ENCODE measurements at regions not wholly inside any gene's neighbourhood (a gene's known extent, or its start where the extent isn't known, plus 50 kb on each side); places are given as distances from the start of the nearest gene placed in this dataset.

GRCh38 chr22:22049684-22050083 is 67.1 kb upstream of the TOP3B start:
- H3K9me3 ChIP-seq (ENCODE audit: insufficient read depth in 2 of 2, low read depth in 1 of 2, low read length in 1 of 2) = no peaks in the 10 kb centered on the region
- no peak overlapping the region for H2BK15ac ChIP-seq (ENCODE audit: low read length)
- H3K27ac ChIP-seq (ENCODE audit: low read depth, low read length) = no peak overlapping the region
- H3K27me3 ChIP-seq (replicated peaks in 1 of 4; ENCODE audit: control insufficient read depth in 3 of 4, extremely low read depth in 1 of 4, insufficient read depth in 3 of 4, low read length in 3 of 4) = peaks cover 31 to 54% (median 49%) of the 10 kb centered on the region in 4 experiments
- no peak overlapping the region for H3K4ac ChIP-seq (replicated peaks; ENCODE audit: insufficient read length, low read depth, low read length)
- no peak overlapping the region for H3K4me3 ChIP-seq (ENCODE audit: extremely low read depth in 1 of 4, insufficient read depth in 2 of 4, low read depth in 3 of 4, low read length in 4 of 4)
- H3K23me2 ChIP-seq (ENCODE audit: low read depth, low read length) = no peaks in the 10 kb centered on the region
- H4K5ac ChIP-seq (ENCODE audit: insufficient read length, low read depth, low read length) = no peak overlapping the region
- H2AK5ac ChIP-seq (ENCODE audit: low read depth, low read length) = no peak overlapping the region
- H3K9ac ChIP-seq (replicated peaks in 1 of 4; ENCODE audit: extremely low read depth in 1 of 4, low read depth in 3 of 4, low read length in 3 of 4) = no peak overlapping the region
- no peak overlapping the region for H2BK12ac ChIP-seq (ENCODE audit: low read depth, low read length)
- CTCF ChIA-PET (ENCODE audit: partially characterized antibody) = interaction anchor here (1.2 to 1.3 kb wide), 2 partner anchors 9 to 11 kb away, joined by 4 to 6 read pairs; no protein-coding TSS in a partner anchor
- no peak overlapping the region for H3K56ac ChIP-seq (replicated peaks; ENCODE audit: insufficient read length, low read depth, low read length)
- H4K8ac ChIP-seq (ENCODE audit: extremely low read depth, insufficient read depth, low read length) = no peak overlapping the region
- H3K4me2 ChIP-seq (ENCODE audit: insufficient read depth in 1 of 2, low read depth in 2 of 2, low read length in 2 of 2) = no peak overlapping the region
- DNase-seq (ENCODE audit: low read depth in 1 of 2, low spot score in 2 of 2) = no peak
- WGBS, 2 experiments (ENCODE audit: extremely low coverage in 1 of 2, insufficient coverage in 1 of 2, insufficient read length in 1 of 2, insufficient replicate concordance in 2 of 2, low coverage in 1 of 2, low lambda C conversion rate in 2 of 2, missing lambda C conversion rate in 1 of 2) = 85% methylated on average over 1 of the region's 1 CpG; no CpG with 5 or more reads in 1 of the 2 experiments
- POLR2A ChIA-PET (ENCODE audit: partially characterized antibody) = no interaction called here
- H2AFZ ChIP-seq (ENCODE audit: low read length) = no peak overlapping the region
- no peak overlapping the region for H3K14ac ChIP-seq (ENCODE audit: insufficient read length)
- no peaks in the 10 kb centered on the region for H3K4me1 ChIP-seq (replicated peaks in 1 of 4; ENCODE audit: control insufficient read depth in 3 of 4, insufficient read depth in 4 of 4, low read length in 3 of 4)
- H3K23ac ChIP-seq (ENCODE audit: insufficient read length) = no peak overlapping the region
- H3K18ac ChIP-seq (ENCODE audit: extremely low read depth, low read length) = no peak overlapping the region
- H3K79me1 ChIP-seq (ENCODE audit: low read depth, low read length) = no peaks in the 10 kb centered on the region
- no peak for FAIRE-seq
- H2BK5ac ChIP-seq (ENCODE audit: low read depth, low read length) = no peak overlapping the region
- peaks cover 0 to 1% of the 10 kb centered on the region in 2 experiments for H4K20me1 ChIP-seq (replicated peaks in 1 of 2; ENCODE audit: control insufficient read depth in 1 of 2, insufficient read depth in 2 of 2, low read length in 2 of 2)
- H2BK120ac ChIP-seq (replicated peaks; ENCODE audit: low read depth, low read length) = no peak overlapping the region
- H3K79me2 ChIP-seq (ENCODE audit: control insufficient read depth in 1 of 2, insufficient read depth in 2 of 2, low read length in 2 of 2) = no peaks in the 10 kb centered on the region
- no peaks in the 10 kb centered on the region for H3K36me3 ChIP-seq (ENCODE audit: control insufficient read depth in 2 of 4, insufficient read depth in 4 of 4, low read length in 3 of 4)
- H2BK20ac ChIP-seq (ENCODE audit: low read length) = no peak overlapping the region
- H4K91ac ChIP-seq (replicated peaks; ENCODE audit: insufficient read length, low read length) = no peak overlapping the region
- TF ChIP-seq SP1 (IDR thresholded peaks at IDR 0.05; ENCODE audit: low read depth, low read length) (no peak), CTCF (IDR thresholded peaks at IDR 0.05; ENCODE audit: control extremely low read depth in 1 of 3, insufficient read depth in 1 of 3, low read depth in 1 of 3, low read length in 3 of 3) (no peak), CHD1 (IDR thresholded peaks at IDR 0.05; ENCODE audit: low read depth, low read length) (no peak), POLR2A (IDR thresholded peaks at IDR 0.05; ENCODE audit: control extremely low read depth in 1 of 2, low read depth in 2 of 2, low read length in 2 of 2) (no peak), RXRA (IDR thresholded peaks at IDR 0.05; ENCODE audit: insufficient read depth, low read depth, low read length) (no peak), HDAC2 (IDR thresholded peaks at IDR 0.05; ENCODE audit: borderline replicate concordance in 1 of 2, low read depth in 2 of 2, low read length in 2 of 2) (no peak), CREB1 (IDR thresholded peaks at IDR 0.05) (no peak), ASH2L (IDR thresholded peaks at IDR 0.05; ENCODE audit: low read length) (no peak), CTBP2 (IDR thresholded peaks at IDR 0.05; ENCODE audit: borderline replicate concordance, insufficient read depth, insufficient read length, low read length) (no peak), NRF1 (IDR thresholded peaks at IDR 0.05; ENCODE audit: low read depth, low read length) (no peak), RFX5 (IDR thresholded peaks at IDR 0.05; ENCODE audit: borderline replicate concordance, low read depth, low read length) (no peak), SIRT6 (IDR thresholded peaks at IDR 0.05; ENCODE audit: low read length) (no peak), ZNF274 (IDR thresholded peaks at IDR 0.05; ENCODE audit: borderline replicate concordance, extremely low read depth, low read length) (no peak)
